GM21576 (cell line): ENCODE measurements at regions not wholly inside any gene's neighbourhood (a gene's known extent, or its start where the extent isn't known, plus 50 kb on each side); places are given as distances from the start of the nearest gene placed in this dataset.

Experiments
- ATAC-seq: cut with Tn5 transposase; IDR thresholded peaks from one replicate; pipeline ENCODE4 v1.9.1; 2021; ENCODE audit warnings: mild to moderate bottlenecking, moderate library complexity; ENCODE audit not compliant: unreplicated experiment

DNA sequence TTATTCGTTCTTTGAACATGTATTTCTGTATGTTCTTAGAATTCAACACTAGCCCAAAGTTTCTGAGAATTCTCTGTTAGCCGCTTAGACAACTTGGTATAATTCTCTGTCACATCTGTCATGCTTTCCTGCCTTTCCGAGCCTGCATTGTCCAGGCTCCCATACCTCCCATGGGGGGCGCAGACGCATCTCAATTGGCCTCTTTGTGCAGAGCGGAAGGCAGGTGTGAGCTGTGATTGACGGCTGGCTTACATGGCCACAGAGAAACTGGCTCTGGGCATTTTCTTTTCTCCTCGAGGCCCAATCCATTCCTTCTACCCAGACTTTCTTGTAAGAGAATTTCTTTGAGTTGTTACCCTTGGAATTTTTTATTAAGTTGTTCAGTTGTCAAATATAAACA, 132.7 kb upstream of the SESN3 start:
- ATAC-seq, result no peak

DNA sequence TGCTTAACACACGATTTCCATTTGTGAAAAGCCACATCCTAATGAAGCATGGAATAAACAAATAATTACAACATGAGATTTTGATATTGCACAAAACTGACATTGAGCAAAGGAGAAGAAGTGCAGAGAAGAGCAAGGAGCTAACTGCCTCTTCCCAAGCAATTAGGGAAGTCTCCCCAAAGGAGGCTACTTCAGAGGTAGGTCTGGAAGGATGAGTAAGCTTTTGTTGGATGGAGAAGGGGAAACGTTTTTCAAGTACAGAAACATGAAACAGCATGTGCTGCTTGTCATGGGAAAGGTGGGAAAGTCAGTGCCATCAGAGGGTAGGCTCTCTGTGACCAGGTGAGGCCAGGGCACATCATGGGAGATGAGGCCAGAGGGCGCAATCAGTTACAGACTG, 132.2 kb upstream of the SESN3 start:
- no peak for ATAC-seq

DNA sequence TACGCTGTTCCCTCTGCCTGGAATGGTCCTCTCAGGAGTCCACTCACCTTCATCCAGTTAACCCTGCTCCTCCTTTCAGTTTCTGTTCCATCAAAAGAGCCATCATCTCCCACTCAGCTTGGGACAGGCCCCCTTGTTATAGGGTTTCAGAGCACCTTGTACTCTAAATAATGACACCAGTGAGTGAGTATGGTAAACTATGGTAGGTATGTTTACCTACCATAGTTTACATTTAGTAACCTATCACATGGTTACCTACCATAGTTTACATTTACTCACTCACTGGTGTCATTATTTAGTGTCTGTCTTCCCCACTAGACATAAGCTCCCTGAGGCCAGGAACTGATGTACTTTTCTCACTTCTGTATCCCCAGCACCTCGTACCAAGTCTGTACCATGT, 130.2 kb upstream of the SESN3 start:
- no peak for ATAC-seq

GRCh38 chr11:95360377-95361075, 129.5 kb upstream of the SESN3 start:
- ATAC-seq, result no peak

DNA sequence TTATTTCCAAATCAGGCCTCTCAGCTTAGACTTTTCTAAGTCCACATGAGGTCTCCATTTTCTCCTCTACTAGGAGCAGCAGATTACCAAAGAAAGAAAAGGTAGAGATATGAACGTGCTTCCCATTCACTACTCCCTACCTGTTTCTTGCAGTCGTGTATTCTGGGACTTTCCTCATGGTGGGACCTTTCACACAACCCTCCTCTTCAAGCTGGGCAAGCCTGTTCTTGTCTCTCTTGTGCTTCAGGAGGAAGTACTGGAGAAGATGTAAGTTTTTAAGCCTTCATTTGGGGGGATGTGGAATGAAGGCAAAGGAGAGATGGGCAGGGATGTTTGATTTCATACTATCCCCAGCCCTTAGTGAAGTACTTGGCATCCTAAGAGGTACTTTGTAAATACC, 128.8 kb upstream of the SESN3 start:
- no peak for ATAC-seq

DNA sequence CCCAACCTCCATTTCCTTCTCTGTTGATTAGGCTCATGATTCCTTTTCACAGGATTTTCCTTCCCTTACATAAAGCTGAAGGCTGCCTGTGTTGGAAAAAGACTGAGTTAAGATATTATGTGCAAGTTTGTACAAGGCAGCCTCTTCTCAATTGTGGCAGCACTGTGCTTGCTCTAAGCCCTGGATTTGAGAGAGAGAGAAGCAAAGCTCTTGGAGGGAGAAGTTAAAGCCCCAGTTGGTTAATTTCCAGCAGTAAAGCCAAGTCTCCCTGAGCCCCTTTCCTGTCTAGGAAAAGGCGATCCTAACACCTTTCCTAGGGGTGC, 128.3 kb upstream of the SESN3 start:
- no peak for ATAC-seq

DNA sequence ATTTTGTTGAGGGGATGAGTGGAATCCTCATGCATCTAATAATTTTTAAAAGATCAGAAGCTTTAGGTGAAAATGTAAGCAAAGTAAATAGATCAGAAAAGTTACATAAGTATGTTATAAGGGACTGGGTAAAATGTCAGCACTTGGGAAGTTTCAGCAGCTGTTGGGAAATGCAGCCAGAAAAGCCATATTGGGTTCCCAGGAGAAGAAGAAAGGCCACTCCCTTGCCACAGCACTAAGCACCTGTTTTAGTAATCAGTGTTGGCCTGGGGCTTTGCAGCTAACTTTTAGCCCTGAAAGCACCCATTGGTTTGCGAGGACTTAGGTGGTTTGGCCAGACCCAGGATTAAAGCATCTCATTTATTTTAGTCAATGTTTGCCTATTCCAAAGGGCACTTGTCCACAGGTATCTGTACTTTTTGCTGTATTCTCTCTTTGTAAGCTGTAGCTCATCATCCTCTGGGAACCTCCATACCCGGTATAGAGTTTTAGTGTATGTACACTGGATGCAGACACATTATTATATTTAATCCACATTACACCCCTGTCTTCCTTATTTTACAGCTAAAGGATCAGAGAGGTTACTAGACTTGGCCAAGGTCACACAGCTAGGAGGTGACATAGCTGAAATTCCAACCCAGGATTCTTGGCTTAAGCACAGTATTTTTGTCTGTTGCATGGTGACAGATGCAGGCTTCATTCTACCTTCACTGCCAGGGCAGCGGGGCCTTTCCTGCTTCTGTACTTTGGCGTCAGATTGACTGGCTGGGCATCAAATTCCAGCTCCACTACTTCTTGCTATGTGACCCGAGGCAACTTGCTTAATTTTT, 127.7 kb upstream of the SESN3 start:
- ATAC-seq, result no peak

DNA sequence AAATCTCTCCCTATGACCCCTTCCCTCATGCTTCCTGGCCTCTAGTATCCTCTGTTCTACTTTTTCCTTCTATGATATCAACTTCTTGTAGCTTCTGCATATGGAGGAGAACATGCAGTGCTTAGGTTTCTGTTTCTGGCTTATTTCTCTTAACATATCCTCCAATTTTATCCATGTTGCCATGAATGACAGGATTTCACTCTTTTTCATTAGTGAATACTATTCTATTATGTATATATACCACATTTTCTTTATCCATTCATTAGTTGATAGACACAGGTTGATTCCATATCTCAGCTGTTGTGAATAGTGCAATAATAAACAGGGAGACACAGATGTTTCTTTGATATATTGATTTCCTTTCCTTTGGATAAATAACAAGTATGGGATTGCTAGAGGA, 123.3 kb upstream of the SESN3 start:
- no peak for ATAC-seq

DNA sequence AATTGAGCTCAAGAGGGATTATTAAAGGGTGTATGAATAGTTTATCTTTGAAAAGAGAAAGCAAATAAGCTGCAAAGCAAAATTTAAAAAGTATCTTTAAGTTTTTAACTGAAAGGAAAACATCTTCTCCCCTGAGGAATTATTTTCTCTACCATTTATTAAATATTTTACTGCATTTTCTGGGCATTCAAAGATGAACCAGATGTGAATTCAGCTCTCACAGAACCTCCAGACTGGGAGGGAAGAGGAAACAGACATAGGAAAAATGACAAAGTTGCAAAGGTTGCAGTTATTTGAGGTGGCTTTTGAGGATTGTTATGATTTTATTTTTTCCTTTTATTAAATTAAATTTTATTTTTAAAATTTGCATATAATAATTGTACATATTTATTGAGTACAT, 122.7 kb upstream of the SESN3 start:
- ATAC-seq, result no peak

DNA sequence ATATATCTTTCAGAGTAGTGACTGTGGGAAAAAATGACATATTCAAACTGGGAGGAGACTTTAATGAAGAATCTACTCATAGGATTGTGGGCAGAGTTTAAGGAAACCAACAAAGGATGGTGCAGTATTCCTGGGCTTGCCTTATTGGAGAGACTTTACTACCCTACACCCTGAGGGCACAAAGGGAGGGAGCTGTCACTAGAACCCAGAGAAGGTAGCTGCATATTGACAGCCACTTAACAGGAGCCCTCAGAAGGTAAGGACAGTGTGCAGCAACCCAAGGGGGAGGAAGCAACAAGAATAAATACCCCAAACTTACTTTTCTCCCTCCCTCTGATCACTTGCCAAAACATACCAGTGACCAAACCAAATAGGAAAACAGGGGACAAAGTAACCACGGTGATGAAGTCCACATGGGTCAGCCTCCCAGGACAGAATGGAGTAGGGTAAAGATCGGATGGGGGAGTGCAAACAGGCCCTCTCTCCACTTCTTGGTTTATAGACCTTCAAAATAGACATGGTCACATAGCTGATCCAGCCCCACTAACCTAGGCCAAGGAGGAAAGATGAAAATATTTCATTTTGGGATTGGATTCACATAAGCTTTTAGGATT, 121.8 kb upstream of the SESN3 start:
- ATAC-seq, result no peak

DNA sequence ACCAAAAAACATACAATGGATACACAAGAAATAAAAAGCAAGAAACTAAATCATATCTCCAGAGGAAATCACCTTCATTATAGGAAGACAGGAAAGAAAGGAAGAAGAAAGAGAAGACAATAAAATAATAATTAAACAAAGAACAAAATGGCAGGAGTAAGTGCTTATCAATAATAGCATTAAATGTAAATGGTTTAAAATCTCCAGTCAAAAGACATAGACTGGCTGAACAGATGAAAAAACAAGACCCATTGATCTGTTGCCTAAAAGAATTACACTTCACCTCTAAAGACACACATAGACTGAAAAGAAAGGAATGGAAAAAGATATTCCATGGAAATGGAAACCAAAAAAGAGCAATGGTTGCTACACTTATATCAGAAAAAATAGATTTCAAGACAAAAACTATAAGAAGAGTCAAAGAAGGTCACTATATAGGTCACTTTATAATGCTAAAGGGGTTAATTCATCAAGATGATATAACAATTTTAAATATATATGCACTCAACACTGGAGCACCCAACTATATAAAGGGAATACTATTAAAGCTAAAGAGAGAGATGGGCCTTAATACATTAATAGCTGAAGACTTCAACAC, 118.4 kb upstream of the SESN3 start:
- no peak for ATAC-seq

- no peak for ATAC-seq
Observed at GRCh38 chr11:95346265-95346664, 115.3 kb upstream of the SESN3 start.

GRCh38 chr11:95345651-95346050, 114.6 kb upstream of the SESN3 start:
- peak; percentile 88 for ATAC-seq

DNA sequence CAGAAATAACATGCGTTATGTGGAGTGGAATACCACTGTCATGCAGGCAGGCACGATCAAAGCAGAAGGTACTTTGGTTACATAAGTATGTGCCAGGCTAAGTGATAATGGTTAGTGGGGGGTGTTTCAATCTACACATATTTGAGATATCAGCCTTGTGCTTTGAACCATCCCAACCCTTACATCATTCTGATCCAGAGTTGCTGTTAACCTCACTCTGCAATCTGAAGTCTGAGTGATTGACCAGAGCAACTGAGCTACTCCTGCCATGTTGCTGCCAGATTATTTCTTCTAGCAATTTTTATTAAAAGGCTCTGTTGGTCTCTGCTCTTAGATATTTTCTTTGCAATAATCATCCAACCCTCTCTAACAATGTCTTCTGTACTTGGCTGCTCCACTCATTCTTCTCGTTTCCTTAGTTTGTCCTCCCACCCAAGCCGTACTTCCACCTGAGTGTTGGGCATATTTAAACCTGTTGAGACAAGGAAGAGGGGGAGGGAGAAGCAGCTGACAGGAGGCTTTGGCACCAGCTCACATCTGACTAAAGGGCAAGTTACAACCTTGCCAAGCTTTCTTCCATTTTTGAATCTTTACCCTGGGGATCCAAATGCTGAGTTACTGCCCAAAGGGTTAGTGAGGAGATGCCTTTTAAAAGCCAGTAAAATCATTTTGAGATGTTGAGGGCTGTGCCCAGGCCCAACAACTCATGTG, 114.1 kb upstream of the SESN3 start:
- no peak for ATAC-seq

- ATAC-seq, result no peak
Observed at GRCh38 chr11:95341221-95341620, 110.2 kb upstream of the SESN3 start.

DNA sequence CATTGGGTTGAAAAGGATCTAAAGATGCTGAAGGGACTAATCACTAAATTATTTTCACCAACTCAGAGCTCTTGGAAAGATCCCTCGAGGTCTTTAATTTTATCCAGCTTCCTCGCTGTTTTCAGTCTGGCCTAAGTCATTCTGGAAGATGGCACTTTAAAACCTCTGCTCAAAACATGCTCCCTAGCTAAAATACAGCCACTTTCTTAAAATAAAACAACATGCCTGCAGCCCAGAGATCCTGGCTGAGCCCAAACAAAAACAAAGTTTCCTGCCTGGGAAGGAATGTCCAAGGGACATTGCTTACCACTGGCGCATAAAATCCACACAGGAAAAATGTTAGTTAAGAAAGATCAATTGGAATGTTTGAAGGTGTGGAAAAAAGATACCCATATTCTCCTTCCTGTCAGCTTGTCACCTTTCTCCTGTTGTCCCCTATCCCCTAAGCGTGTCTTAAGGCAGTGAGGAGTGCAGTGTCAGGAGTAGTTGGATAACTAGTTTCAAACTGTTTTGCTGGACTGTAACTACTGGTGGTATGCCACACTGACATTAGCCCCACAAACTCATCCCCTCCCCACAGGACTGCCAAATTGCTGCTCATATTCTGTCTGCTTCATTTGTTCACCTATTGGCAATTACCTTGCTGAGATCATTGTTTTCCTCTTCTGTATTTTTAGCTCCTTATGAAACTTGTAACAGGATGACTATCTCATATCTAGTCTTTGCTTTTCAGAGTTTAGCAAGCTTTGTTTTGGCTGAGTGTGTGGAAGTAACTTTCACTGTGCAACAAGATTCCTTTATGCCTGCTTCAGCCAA, 108.3 kb upstream of the SESN3 start:
- peak; percentile 44 for ATAC-seq

DNA sequence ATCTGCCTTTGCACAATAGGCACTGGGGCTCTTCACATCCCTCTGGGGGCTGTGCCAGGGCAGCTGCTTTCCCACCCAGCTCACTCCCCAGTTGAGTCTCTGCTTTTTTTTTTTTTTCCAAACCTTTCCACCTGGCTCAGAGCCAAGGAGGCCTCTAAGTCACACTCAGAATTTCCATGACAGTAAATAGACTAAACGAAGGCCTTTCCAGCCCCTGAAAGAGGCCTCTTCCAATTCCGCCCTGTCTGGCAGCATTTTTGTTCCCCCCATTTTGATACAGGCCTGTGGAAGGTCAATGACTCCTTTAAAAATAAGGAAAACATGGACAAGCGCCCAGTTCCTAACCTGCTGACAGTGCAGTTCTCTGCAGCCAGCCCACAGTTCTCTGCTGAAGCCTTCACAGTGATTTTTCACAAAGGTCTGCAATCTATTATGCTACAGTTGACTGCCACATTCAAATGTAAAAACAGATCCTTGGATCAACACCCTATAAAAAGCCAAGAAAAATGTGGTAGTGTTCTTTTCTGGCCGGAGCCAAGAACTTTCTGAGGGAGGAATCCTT, 107.5 kb upstream of the SESN3 start:
- no peak for ATAC-seq

GRCh38 chr11:95337972-95338429, 107.0 kb upstream of the SESN3 start:
- peak; percentile 9 for ATAC-seq

GRCh38 chr11:95337175-95337957, 106.4 kb upstream of the SESN3 start:
- ATAC-seq, result peak; percentile 89
